Activated CD8-positive, alpha-beta T cell treated with anti-CD3 and anti-CD28 coated beads for 36 hours (primary cell): ENCODE measurements at regions not wholly inside any gene's neighbourhood (a gene's known extent, or its start where the extent isn't known, plus 50 kb on each side); places are given as distances from the start of the nearest gene placed in this dataset.

Experiments used
- ATAC-seq: fragments of 200-7000 bp; cut with Tn5 transposase; one replicate; pipeline ENCODE4 v1.10.0; 2021; ENCODE audit warnings: mild to moderate bottlenecking, moderate library complexity
- CTCF ChIA-PET: fragments of 350-600 bp; sonication (Branson Sonifier 250); formaldehyde crosslinking; loops from one replicate; lab custom pipeline; 2021; ENCODE audit warnings: antibody characterized with exemption; lab: Charles Lee
- POLR2A ChIA-PET: fragments of 350-600 bp; sonication (Branson Sonifier 250); formaldehyde crosslinking; loops from one replicate; lab custom pipeline; 2021; ENCODE audit warnings: antibody characterized with exemption; lab: Charles Lee
- DNase-seq: peaks from one replicate; pipeline ENCODE4 v3.0.0-alpha.2; 2020
- H3K27ac Mint-ChIP-seq: one replicate; pipeline ENCODE4 v1.8.0; 2021; ENCODE audit warnings: mild to moderate bottlenecking, mixed read lengths
- H3K27me3 Mint-ChIP-seq: one replicate; pipeline ENCODE4 v1.8.0; 2021; ENCODE audit warnings: mixed read lengths
- H3K36me3 Mint-ChIP-seq: one replicate; pipeline ENCODE4 v1.8.0; 2021; ENCODE audit warnings: low read depth, mixed read lengths
- H3K4me1 Mint-ChIP-seq: one replicate; pipeline ENCODE4 v1.8.0; 2021; ENCODE audit warnings: low read depth, mixed read lengths
- H3K4me3 Mint-ChIP-seq: one replicate; pipeline ENCODE4 v1.8.0; 2021; ENCODE audit warnings: mild to moderate bottlenecking, moderate library complexity, mixed read lengths
- H3K9me3 Mint-ChIP-seq: one replicate; pipeline ENCODE4 v1.8.0; 2021; ENCODE audit warnings: mixed read lengths
- CTCF ChIP-seq: fragments of 200-600 bp; IDR thresholded peaks from one replicate; pipeline ENCODE4 v1.8.0; 2022; ENCODE audit warnings: antibody characterized with exemption, mild to moderate bottlenecking
- intact Hi-C: fragments of 100-400 bp; cut with micrococcal nuclease; formaldehyde crosslinking; loops from one replicate; pipeline ENCODE4 v1.10.0; 2022

GRCh38 chr1:175826705-175827104, 83.3 kb upstream of the TNR start:
- Mint-ChIP-seq H3K4me3 (no peak overlapping the region), H3K4me1 (no peaks in the 10 kb centered on the region), H3K36me3 (no peaks in the 10 kb centered on the region), H3K27ac (no peak overlapping the region), H3K9me3 (no peaks in the 10 kb centered on the region), H3K27me3 (peaks cover 12% of the 10 kb centered on the region)
- TF ChIP-seq CTCF, result no peak
- POLR2A ChIA-PET, result no interaction called here
- intact Hi-C loops, result no loop called here
- CTCF ChIA-PET, result no interaction called here
- ATAC-seq (no peak), DNase-seq (no peak)

GRCh38 chr1:175824079-175824478, 80.7 kb upstream of the TNR start:
- TF ChIP-seq CTCF, result peak; percentile 34
- Mint-ChIP-seq H3K27ac (no peak overlapping the region), H3K4me3 (no peak overlapping the region)

GRCh38 chr1:175823406-175823805, 80.0 kb upstream of the TNR start:
- no peak for ATAC-seq
- H3K36me3 Mint-ChIP-seq, result no peaks in the 10 kb centered on the region
- H3K27me3 Mint-ChIP-seq, result peaks cover 13% of the 10 kb centered on the region

More at GRCh38 chr1:175824079-175824478, 80.7 kb upstream of the TNR start:
- Mint-ChIP-seq H3K9me3 (no peaks in the 10 kb centered on the region), H3K4me1 (no peaks in the 10 kb centered on the region), H3K36me3 (no peaks in the 10 kb centered on the region), H3K27me3 (peaks cover 13% of the 10 kb centered on the region)
- CTCF ChIA-PET, result interaction anchor here (1.5 to 2.5 kb wide), 2 partner anchors 9 to 17 kb away, joined by 3 to 8 read pairs; no protein-coding TSS in a partner anchor
- POLR2A ChIA-PET, result no interaction called here
- no peak for ATAC-seq
- intact Hi-C loops, result no loop called here
- peak; percentile 58 for DNase-seq

GRCh38 chr1:175822580-175822979, 79.2 kb upstream of the TNR start:
- no peaks in the 10 kb centered on the region for H3K36me3 Mint-ChIP-seq
- peaks cover 13% of the 10 kb centered on the region for H3K27me3 Mint-ChIP-seq
- H3K9me3 Mint-ChIP-seq, result no peaks in the 10 kb centered on the region
- no peak for TF ChIP-seq CTCF
- POLR2A ChIA-PET, result interaction anchor here (0.7 kb wide), 1 partner anchor 1037 kb away, joined by 3 read pairs; no protein-coding TSS in a partner anchor
- no peak overlapping the region for H3K27ac Mint-ChIP-seq
- ATAC-seq (no peak), DNase-seq (no peak)
- intact Hi-C loops, result no loop called here
- H3K4me1 Mint-ChIP-seq, result no peaks in the 10 kb centered on the region
- H3K4me3 Mint-ChIP-seq, result no peak overlapping the region
- CTCF ChIA-PET, result no interaction called here

More at GRCh38 chr1:175823406-175823805, 80.0 kb upstream of the TNR start:
- Mint-ChIP-seq H3K4me3 (no peak overlapping the region), H3K9me3 (no peaks in the 10 kb centered on the region), H3K4me1 (no peaks in the 10 kb centered on the region), H3K27ac (no peak overlapping the region)
- no peak for TF ChIP-seq CTCF
- no peak for DNase-seq
- ChIA-PET CTCF (interaction anchor here (1.5 to 2.5 kb wide), 2 partner anchors 8 to 16 kb away, joined by 3 to 8 read pairs; no protein-coding TSS in a partner anchor), POLR2A (no interaction called here)
- intact Hi-C loops, result no loop called here

- H3K4me3 Mint-ChIP-seq, result no peak overlapping the region
- no peak for TF ChIP-seq CTCF
- no peaks in the 10 kb centered on the region for H3K36me3 Mint-ChIP-seq
- ATAC-seq (no peak), DNase-seq (no peak)
- H3K27me3 Mint-ChIP-seq, result peaks cover 11% of the 10 kb centered on the region
- H3K9me3 Mint-ChIP-seq, result no peaks in the 10 kb centered on the region
- no peak overlapping the region for H3K27ac Mint-ChIP-seq
- CTCF ChIA-PET, result no interaction called here
- no peaks in the 10 kb centered on the region for H3K4me1 Mint-ChIP-seq
- POLR2A ChIA-PET, result no interaction called here
- intact Hi-C loops, result no loop called here
Measured at GRCh38 chr1:175820456-175821025, 77.1 kb upstream of the TNR start.
